HG02623 (cell line): ENCODE measurements at regions not wholly inside any gene's neighbourhood (a gene's known extent, or its start where the extent isn't known, plus 50 kb on each side); places are given as distances from the start of the nearest gene placed in this dataset.

Experiments
- ATAC-seq: cut with Tn5 transposase; IDR thresholded peaks from one replicate; pipeline ENCODE4 v1.9.1; 2021; ENCODE audit warnings: moderate library complexity; ENCODE audit not compliant: unreplicated experiment

DNA sequence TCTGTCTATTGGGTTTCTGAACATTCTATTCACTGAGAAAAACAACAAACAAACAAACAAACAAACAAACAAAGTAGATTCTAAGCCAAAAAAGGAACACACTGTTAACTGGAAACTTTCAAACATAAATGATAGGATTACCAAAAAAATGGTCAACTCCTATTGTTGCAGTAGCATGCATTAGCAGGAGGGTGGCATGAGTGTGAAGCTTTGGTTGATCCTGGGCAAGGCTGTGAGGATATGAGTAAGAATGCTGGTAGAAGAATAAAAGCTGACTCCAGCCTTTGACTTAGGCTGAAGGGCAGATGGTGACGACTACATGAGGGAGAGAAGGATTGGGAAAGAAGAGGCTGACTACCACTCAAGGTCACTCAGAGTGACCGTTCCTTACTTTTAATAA lies 810.3 kb downstream of the VGLL3 start:
- ATAC-seq: no peak

DNA sequence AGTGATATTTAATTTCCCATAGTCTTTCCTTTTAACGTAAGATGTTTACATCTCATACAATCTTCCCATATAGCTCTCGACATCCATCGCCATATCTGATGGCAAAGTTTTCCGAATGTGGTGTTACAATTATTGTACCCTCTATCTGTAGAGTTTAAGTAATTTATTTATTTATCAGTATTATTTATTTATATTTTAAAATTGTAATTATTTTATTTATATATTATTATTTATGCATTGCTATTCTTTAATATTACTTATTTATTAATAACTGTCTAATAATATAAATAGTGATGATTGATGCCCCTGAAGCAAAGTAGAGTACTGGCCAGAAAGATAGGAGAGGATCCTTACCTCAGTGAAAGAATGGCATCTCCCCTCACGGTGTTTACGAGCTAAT lies 812.9 kb downstream of the VGLL3 start:
- no peak for ATAC-seq

DNA sequence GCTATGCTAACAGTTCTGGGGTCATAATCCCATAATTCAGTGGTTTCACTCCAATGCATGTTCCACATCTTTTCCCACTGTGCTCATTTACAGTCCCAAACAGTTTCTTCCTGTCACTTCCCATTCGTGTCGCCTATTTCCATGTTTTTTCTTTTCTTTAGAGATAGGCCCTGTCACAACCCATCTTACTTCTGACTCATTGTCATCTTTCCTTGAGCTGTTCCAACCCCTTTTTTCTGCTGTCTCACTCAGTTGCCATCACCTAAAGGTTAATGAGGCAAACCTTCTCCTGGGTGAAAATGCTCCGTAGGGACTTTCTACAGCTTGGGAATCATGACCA lies 814.5 kb downstream of the VGLL3 start:
- ATAC-seq: no peak

DNA sequence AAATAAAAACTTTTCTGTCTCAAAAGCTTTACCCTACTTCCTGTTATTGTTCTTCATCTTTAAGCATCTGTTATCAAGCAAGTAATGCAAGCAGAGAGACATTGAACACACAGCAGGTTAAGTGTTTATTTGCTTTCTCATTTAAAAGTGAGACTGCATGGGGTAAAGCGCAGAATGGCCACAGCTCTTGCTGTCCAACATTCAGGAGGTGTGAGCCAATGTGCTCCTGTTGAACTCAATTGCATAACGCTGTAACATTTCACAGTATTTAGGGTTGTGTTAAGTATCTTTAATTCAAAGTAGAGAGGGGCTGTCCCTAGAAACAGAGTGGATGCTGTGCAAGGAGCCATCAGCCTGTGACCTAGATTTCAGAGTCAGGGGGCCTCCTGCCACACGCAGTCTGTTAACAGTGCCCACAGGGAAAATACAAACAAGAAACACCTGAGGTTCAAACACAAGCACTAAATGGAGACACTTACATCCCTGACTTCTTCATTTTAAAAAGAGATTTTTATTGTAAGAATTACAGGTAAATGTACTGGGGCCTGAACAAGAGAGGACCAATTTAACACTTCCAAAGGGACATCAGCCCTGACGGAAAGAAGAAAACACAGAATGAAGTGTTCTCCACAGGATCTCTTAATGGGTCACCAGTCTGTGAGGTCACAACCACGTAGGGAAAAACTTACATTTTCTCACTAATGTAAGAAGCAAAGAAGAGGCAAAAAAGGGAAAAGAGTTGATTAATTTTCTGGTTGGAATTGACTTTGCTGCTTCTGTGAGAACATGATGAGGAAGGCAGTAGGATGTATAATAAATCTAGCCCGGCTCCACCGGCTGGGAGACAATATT lies 815.1 kb downstream of the VGLL3 start:
- no peak for ATAC-seq

DNA sequence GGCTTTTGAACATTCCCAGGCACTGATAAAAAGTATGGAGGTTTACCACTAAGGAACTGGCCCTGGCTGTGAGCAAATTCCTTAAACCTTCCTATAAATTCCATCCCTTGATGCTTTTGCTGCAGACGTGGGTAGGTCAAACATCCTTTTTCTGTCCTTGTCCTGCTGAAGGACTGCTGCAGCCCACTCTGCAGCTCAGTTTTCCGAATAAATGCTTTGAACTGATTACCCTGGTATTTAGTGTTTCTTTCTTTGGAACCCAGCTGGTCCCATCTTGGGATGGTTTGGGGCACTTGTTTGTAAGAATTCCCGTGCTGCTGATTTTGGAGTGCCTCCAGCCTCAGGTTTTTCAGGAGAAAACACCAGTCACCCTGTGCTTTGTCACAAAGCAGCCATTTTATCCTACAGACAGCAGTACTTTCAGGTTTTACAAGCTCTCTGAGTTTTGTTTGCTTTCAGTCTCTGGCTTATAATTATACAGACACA lies 815.9 kb downstream of the VGLL3 start:
- ATAC-seq: no peak

DNA sequence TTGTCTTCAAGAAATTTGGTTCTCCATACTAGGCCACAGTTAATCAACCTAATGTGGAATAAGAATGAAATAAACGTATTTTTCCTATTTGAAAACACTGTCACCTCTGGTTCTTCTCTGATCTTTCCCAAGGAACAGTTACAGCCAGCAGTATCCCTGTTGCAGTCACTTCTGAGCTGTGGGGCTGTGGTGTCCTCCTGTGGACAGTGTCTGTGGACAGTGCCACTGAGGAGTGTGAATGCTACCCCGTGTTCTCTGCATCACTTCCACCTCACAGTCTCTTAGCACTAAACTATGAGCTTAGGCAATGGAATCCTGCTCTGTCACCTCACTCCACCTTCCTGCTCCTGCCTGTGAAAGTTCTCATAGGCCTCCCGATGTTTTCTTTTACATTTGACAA lies 817.5 kb downstream of the VGLL3 start:
- ATAC-seq: no peak

DNA sequence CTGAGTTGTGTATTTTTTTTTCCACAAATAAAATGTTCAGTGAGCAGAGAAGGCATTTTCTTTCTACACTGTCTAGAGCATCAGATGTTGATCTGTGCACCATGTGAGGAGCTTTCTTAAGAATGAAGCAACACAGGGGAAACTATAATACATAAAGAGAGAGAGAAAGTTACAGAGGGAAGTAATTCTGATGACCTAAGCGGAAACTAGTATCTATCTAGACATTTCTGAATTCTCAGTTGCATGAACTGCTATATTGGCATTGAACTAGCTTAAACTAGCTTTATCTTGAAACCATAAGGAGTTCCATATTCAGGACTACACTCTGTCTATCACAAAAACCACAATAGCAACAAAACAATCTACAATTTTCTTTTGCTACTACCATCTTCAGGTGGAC lies 822.4 kb downstream of the VGLL3 start:
- no peak for ATAC-seq

DNA sequence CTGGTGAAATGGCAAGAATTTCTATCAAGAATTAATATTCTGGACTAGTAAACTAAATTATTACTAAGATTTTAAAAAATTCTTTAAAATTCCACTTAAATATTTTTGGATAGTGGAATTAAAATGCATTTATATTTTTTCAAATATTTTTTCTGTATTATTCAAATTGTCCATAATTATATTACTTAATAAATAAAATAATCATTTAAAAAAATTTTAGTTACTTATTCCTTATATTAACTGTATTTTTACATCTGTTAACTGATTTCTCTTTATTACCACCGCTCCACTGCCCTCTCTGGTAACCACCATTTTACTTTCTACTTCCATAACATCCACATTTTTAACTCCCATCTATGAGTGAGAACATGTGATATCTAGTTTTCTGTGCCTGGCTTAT lies 828.4 kb downstream of the VGLL3 start:
- no peak for ATAC-seq

DNA sequence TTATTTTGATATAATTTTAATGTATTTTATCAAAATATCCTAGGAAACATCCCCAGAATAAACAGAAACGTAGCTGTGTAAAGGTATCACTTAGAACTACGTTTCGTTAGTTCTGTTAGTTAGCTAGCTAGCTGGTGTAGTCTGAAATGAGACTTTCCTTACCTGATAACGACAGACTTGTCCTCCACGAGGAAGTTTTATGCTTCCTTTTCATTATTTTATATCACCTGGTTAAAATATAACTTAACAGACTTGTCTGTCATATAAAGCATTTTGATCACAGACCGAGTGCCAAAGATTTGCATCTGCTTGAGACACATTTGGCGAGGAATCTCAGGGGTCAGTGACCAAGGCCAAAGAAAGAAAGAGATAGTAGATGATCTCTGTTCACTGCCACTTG lies 829.5 kb downstream of the VGLL3 start:
- no peak for ATAC-seq

DNA sequence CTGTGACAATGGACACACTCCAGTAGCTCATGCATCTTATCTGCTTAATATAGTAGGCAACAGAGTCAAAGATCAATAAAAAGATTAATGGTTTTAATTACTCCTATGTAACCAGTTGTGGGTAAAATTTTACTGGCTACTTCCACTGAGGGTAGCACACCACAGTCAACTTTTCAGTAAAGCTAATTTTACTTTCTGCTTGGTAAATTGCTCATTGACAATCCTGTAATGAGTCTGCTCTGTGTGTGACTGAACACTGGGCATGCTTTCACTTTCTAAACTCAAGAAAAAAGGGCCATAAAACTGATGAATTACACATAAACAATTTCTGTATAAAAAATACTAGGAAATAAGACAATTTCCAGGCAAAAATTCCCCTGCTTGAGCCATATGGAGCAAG lies 838.3 kb downstream of the VGLL3 start:
- ATAC-seq: no peak

DNA sequence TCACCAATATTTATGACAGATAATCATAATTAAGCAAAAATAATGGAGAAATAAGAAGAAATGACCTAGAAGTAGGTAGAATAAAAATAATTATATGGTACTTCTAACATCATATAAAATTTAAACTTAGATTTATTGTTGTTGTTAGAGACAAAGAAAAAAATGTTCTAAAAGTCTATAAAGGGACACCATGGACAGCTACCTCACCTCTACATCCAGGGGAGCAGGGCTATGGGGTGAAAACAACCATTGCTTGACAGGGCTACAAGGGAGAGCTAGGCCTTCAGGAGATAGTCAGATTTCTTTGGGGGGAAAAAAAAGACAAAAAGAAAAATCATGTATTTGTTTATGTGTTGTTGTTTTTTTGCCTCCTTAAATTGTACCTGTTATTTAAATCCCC lies 841.9 kb downstream of the VGLL3 start:
- no peak for ATAC-seq

DNA sequence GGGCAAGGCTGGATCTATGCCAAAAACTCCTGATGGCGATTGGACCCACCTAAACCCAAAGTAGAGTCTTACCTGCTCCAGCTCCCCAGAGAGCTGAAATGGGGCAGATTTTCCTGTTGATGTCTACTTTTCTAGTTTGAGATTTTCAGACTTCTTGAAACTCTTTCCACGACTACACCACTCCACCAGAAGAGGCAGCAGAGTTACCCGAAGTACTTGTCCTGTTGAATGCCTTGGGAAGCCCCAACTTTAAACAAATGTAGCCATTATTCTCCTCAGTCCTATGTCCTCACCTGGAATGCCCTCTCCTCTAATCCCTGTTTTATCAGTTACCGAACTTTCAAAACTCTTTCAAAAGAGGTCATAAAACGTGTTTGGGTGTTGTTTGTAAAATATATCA lies 843.8 kb downstream of the VGLL3 start:
- ATAC-seq: no peak

DNA sequence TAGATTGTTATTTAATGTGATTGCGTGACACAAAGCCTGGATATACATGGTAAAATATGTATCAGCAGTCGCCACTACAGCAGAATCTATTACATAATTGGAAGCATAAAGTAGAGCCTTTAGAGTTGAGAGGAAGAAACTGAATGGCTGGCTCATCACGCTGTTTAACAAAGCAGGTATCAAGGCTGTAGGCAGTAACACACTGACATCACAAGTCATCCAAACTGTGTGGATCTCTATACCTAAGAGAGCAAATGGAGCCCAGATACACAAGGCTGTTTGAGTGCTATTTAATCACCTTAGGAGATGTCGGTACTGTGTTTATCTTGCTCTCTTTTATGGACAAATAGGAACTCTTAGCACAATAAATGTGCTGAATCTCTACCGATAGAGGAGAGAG lies 864.4 kb downstream of the VGLL3 start:
- ATAC-seq: no peak
